SH-SY5Y (cell line): ENCODE measurements at regions not wholly inside any gene's neighbourhood (a gene's known extent, or its start where the extent isn't known, plus 50 kb on each side); places are given as distances from the start of the nearest gene placed in this dataset.

ENCODE experiments used
- GATA2 ChIP-seq: IDR thresholded peaks from 2 replicates; pipeline ENCODE4 v1.6.1; 2011; ENCODE audit warnings: mild to moderate bottlenecking, low read depth, low read length
- GATA3 ChIP-seq: IDR thresholded peaks from 2 replicates; pipeline ENCODE4 v1.6.1; 2011; ENCODE audit warnings: low read depth, mild to moderate bottlenecking, low read length, moderate library complexity

GRCh38 chr15:61401903-61402698 is 173.0 kb upstream of the RORA start:
- TF ChIP-seq GATA3 (no peak), GATA2 (no peak)

GRCh38 chr15:61398310-61398709 is 169.2 kb upstream of the RORA start:
- TF ChIP-seq GATA3 = no peak
- TF ChIP-seq GATA2 = no peak

DNA sequence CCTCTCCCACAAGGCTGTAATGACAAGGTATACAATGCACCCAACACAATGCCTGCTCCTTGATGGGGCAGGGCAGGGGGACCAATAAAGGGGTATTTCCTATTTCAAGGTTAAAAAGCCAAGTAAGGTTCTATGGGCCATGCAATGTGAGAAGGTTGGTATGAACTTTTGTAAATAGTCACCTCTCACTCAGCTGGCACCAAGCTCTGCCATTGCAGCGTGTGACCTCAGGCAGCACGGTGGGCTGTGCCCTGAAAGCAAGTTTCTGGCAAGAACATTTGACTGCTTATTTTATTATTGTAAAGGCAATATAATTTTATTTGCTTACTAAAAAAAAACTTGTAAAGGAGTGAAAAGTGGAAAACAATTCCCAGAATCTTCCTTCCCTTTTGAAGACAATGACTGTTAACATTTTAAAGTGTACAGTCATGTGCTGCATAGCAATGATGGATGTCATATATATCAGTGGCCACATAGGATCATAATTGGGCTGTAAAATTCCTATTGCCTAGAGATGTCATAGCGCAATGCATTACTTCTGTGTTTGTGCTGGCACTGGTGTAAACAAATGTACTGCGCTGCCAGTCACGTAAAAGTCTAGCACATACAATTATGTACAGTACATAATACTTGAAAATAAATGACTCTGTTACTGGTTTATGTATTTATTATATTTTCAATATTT is 167.3 kb upstream of the RORA start:
- TF ChIP-seq GATA2 = no peak
- no peak for TF ChIP-seq GATA3

DNA sequence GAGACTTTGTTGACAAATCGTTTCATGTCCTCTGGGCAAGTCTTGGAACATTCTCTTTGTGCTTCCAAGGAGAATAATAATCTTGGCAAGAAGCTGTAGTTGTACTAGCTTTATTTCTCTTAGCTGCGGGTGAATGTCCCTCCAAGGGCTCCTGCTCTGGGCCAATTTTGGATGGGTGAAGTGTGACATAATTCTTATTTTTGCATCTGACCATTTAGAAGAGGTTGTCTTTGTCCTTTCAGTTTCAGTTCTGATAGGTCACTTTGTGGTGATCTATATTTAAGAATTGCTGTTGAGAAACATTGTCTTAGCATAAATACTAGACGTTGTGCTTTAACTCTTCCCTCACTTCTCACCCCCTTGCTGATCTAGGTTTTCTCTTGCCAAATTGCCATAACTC is 164.8 kb upstream of the RORA start:
- TF ChIP-seq GATA3 (no peak), GATA2 (no peak)

DNA sequence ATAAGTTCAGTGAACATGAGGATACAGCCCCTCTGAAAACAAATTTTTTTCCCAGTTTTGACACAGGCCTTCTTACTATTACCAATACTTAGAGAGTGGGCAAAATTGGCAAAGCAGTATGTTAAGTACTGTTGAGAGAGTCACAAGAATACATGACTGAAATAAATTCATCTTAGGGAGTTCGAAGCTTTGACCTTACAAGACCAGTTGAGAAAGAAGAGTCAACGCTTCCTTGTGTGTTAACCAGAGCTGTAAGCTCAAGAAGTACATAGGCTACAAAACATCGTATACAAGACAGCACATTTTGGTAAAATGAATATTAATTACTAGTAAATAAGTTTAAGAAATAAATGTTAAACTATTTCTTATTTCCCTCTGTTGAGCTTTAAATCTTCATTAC is 164.4 kb upstream of the RORA start:
- no peak for TF ChIP-seq GATA3
- no peak for TF ChIP-seq GATA2

DNA sequence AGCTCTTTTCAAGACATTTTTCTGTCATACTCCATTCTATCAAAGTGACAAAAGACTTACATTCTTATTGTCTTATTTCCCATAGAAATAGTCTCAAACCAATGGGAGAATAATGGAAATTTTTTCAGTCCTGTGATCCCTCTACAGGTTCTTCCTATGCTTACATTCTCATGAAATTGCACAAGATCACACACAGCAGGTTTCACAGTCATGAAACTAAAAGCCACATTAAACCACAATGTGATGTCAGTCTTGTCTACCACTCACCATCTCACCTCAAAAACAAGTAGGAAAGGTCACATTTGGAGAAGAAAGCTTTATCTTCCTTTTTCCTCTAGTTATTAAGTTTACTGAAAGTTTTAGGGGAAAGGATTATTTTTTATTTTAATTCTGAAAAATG is 161.0 kb upstream of the RORA start:
- TF ChIP-seq GATA3 (no peak), GATA2 (no peak)

DNA sequence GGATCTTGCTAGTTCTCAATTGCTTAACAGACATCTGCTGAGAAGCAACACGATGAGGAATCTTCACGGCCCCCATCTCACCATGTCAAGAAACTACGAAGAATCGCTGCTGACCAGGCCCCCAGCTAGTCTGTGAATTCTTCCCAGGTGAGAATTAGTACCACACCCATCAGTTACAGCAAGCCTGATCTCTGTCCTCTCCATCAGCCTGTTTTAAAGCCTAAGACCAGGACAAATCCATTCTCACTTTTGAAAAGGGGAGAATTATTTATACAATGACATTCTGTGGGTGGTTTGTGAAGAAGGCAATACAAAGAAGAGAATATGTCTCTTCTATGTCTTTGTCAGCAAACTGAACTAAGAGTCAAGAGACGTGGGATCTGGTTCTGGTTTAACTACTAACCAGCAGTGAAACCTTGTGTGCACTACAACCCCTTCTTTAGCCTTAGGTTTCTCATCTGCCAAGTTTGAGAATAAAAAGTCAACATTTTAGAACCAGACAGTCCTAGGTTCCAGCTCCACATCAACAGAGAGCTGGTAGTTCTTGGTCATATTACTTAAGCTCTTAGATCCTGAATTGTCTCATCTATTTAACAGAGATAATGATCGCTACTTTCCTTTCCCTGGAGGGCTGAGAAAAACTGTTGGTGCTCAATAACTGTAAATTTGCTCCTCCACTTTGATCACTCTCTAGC is 160.4 kb upstream of the RORA start:
- TF ChIP-seq GATA2 (no peak), GATA3 (no peak)

- TF ChIP-seq GATA2 (no peak), GATA3 (no peak)
Measured at GRCh38 chr15:61387675-61388074, 158.6 kb upstream of the RORA start.

DNA sequence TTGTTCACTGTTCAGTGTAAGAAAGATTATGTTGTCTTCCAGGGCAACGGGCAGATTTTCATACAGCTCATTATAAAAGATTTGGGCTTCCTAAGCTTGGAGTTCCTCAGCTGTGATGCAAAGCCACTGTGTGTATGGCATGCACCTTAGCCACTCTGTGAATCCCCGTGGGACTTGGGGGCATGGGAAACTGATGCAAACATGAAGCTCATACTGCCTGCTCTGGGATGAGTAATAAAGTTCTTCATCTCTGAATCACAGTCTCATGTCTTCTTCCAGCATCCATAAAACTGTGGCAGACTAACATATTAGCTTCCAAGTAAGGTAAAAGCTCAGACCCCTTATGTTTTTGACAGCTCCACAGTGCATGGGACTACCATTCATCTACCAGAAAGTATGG is 154.3 kb upstream of the RORA start:
- TF ChIP-seq GATA2 (no peak), GATA3 (no peak)

- TF ChIP-seq GATA3 (no peak), GATA2 (no peak)
Measured at GRCh38 chr15:61382927-61383326, 153.8 kb upstream of the RORA start.

GRCh38 chr15:61381501-61381900 is 152.4 kb upstream of the RORA start:
- TF ChIP-seq GATA2 = no peak
- TF ChIP-seq GATA3 = no peak

DNA sequence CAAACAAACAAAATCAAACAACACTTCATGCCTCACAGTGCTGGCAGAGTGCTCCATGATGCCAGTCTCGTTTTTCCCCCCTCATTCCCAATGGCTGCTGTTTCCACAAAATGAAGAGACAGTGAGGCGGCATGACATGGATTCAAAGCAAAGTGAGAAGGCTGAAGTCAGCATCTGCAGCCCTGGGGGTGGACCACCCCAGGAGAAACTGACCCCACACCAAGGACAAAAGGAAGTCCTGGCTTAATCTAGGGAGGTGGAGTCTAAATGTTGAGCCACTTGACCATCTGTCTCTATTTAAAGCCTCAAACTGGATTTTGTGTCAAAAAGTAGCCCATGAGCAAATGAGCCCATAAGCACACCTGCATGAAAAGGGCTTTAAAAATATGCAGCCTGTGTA is 151.2 kb upstream of the RORA start:
- TF ChIP-seq GATA2 = no peak
- TF ChIP-seq GATA3 = no peak

- TF ChIP-seq GATA2 (no peak), GATA3 (no peak)
Measured at GRCh38 chr15:61379005-61379404, 149.9 kb upstream of the RORA start.

- TF ChIP-seq GATA2 = no peak
- TF ChIP-seq GATA3 = no peak
Measured at GRCh38 chr15:61376961-61377360, 147.9 kb upstream of the RORA start.

- TF ChIP-seq GATA3 (no peak), GATA2 (no peak)
Measured at GRCh38 chr15:61376516-61376915, 147.4 kb upstream of the RORA start.

- TF ChIP-seq GATA3 = no peak
- TF ChIP-seq GATA2 = no peak
Measured at GRCh38 chr15:61374848-61375247, 145.7 kb upstream of the RORA start.
